GM19324 (cell line): ENCODE measurements at regions not wholly inside any gene's neighbourhood (a gene's known extent, or its start where the extent isn't known, plus 50 kb on each side); places are given as distances from the start of the nearest gene placed in this dataset.
"Not testable (repeated sequence)": the region's sequence is repeated elsewhere in the genome, so short reads cannot be mapped to it uniquely, and the experiment has no call there.

Experiments used
- ATAC-seq: cut with Tn5 transposase; IDR thresholded peaks from one replicate; pipeline ENCODE4 v1.9.1; 2021; ENCODE audit warnings: mild to moderate bottlenecking, moderate library complexity; ENCODE audit not compliant: unreplicated experiment, low FRiP score

GRCh38 chr9:1115370-1115769 lies 65.2 kb downstream of the DMRT2 start:
- no peak for ATAC-seq

GRCh38 chr9:1117439-1117838 lies 67.3 kb downstream of the DMRT2 start:
- ATAC-seq, result no peak

DNA sequence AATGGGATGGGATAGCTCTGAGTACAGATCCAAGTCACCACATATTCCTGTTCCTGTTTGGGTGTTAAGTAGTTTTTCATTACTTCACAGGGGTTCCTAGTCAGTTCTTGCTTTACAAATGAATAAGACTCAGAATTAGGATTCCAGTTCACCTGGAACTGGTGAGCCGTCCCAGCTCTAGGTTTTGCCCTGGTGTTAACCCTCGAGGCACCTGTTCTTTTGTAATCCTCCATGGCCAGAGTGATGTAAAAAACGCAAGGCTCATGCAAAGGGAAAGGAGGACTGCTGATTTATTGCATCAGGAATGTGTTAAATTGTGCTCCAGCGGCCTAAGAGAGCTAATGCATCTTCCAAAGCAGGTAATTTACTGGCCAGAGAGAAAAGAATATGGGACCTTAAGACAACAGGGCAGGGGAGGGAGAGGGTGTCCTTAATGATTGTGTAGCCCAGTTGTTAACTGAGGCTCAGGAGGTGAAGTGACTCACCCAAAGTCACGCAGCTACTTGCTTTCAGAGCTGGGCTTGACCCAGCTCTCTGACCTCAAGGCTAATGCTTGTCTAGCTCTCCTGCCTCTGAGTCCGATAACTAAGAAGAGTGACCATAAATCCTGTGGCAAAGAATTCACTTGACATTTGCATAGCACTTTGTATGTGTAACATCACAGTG lies 70.5 kb downstream of the DMRT2 start:
- ATAC-seq, result no peak

- no peak for ATAC-seq
These were observed 75.6 kb downstream of the DMRT2 start for GRCh38 chr9:1125741-1126140.

DNA sequence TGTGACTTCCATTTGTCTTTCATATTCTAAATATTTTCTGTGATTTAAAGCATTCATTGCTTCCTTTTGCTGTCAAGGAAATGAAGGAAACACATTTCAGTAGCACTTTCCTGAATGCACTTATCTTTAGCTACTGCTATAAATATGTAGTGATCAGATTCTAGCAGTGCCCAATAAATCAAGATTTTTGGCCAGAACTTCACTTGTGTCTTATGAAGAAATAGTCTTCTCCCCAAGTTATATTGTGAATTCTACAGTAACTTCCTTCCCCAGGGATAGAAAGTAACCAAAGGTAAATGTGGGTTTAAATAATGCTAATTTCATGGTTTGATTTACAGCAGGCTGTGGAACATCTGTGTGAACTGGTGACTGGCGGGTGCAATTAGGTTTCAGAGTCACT lies 77.9 kb downstream of the DMRT2 start:
- ATAC-seq, result no peak

DNA sequence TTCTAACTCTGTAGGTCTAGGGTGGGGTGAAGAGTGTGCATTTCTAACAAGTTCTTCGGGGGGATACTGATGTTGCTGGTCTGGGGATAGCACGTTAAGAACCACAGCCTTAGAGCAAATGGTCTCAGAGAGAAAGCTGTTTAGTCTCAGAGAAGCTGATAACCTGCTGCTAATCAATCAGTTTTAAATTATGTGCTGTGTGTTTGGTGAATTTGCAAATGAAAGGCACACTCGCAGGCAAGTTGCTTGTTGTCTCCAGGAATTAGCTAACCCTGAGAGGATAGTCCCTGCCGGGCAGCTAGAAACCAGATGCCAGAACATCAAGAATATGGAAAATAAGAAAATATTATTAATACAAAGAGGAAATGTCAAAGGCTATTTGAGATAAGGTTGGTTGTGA lies 79.2 kb downstream of the DMRT2 start:
- ATAC-seq, result no peak

- ATAC-seq, result no peak
These were observed 89.9 kb downstream of the DMRT2 start for GRCh38 chr9:1140057-1140456.

GRCh38 chr9:1151691-1152090 lies 101.5 kb downstream of the DMRT2 start:
- ATAC-seq, result no peak

- ATAC-seq, result no peak
These were observed 102.0 kb downstream of the DMRT2 start for GRCh38 chr9:1152171-1152570.

DNA sequence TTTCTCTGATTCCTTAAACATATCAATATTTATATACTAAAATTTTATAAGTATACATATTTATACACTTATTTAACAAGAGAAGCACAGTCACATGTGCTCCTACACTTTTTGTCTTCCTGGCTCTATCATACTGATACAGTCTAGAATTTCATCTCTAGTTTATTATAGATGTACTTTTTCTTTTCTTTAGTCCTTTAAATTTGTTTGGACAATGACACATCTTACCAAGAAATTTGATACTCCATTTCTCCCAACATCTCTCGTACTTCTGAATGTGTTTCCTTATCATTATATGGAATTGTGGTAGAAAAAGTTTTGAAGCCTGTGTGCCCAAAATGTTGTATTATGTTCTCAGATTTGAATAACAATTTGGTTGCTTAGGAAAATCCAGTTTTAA lies 104.6 kb downstream of the DMRT2 start:
- ATAC-seq, result no peak

DNA sequence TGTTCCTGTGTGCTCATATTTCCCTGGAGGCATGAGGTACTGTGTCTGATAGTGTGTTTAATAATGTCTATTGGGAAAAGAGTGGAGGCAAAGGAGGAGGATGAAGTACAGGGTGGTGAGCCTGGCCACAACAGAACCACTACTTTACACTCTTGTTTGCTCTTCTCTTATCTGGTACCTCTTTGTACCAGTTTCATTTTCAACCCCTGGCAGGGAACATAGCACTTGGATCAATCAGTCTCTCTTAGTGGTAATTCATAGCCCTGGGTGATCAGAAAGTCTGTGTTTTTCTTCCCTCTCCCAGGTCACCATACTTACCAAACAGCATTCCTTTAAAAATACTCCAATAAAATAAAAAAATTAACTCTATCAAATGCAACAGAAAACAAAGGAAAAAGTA lies 105.4 kb downstream of the DMRT2 start:
- ATAC-seq, result no peak

DNA sequence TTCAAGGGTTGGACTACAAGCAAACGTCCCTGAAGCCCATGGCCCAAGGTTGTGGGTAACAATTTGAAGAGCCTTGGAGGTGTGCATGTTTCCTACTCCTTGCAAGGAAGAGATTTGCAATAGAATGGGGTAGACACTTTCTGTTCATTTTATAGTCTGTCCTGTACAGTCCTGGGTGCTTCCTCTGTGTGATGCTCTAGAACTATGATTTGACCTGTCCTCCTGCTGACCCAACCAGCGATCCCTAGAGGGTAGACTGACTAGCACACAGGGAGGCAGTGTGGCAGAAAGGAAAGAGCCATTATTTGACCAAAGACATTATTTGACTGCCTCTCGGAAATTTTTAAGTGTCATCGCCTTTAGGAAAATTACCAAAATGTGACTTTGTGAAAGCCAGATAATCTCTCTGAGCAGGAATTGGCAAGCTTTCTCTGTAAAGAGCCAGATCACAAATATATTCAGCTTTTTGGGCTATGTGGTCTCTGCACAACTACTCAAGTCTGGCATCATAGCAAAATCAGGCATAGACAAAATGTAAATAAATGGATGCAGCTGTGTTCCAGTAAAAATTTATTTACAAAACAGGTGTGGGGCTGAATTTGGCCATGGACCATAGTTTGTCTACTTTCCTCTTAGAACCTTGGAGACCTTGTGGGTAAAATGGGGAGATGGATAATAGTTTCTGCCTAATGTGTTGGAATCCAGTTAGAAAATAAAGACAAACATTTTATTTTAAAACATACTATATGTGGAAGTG lies 106.8 kb downstream of the DMRT2 start:
- ATAC-seq, result no peak

DNA sequence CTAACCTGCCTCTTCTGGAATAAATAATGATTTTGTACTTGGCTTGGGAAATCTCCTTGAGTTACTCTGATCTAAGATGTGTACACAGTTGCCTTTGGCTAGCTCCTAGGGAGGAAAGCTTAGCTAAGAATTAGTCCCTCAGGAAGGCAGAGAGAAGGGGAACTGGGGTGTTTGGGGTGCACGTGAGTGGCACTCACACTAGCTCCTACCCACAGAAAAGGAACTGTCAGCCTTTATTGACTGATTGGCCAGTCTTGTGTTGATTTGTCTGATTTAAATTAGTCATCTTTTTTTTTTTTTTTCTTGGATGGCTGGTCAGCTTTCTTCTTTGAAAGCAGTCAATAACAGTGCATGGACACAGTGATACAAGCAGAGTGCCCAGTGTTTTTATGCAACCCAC lies 107.7 kb downstream of the DMRT2 start:
- no peak for ATAC-seq

GRCh38 chr9:1170918-1171317 lies 120.8 kb downstream of the DMRT2 start:
- ATAC-seq, result no peak

DNA sequence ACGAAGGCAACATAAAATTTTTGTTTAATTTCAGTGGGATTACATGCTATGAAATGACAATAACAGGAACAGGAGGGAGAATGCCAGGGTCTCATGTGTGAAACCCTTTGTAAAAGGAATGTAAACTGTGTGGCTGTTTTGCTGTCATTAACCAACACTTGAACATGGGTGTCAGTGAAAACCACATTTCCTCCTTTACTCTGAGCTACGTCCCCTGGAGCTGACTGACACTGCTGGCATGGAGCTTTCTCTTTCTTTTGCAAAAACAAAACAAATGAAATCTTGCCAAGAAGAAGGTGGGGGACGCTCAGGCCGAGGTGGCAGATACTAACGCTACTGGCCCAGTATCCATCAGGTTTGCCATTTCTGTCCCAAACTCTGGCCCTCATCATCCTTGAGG lies 121.4 kb downstream of the DMRT2 start:
- no peak for ATAC-seq

- ATAC-seq, result no peak
These were observed 123.1 kb downstream of the DMRT2 start for GRCh38 chr9:1173211-1173610.

- ATAC-seq, result no peak
These were observed 123.8 kb downstream of the DMRT2 start for GRCh38 chr9:1173993-1174392.

DNA sequence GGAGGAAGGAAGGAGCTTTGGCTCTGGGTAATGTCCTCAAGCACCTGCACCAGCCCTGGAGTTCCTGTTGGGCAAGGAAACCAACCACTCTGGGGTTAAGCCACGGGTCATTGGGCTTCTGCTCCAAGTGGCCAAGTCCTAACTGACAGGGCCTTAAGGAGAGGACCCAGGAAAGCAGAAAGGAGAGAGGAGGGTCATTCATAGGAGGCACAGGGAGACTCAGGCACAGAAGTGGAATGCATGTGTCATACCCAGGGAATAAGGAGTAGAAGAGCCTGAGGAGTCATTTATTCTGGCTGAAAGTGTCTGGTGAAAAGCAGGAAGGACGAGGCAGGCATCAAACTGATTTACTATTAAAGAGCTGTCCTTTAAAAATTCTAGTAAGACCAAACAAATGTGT lies 129.2 kb downstream of the DMRT2 start:
- no peak for ATAC-seq

GRCh38 chr9:1184146-1184545 lies 134.0 kb downstream of the DMRT2 start:
- no peak for ATAC-seq

DNA sequence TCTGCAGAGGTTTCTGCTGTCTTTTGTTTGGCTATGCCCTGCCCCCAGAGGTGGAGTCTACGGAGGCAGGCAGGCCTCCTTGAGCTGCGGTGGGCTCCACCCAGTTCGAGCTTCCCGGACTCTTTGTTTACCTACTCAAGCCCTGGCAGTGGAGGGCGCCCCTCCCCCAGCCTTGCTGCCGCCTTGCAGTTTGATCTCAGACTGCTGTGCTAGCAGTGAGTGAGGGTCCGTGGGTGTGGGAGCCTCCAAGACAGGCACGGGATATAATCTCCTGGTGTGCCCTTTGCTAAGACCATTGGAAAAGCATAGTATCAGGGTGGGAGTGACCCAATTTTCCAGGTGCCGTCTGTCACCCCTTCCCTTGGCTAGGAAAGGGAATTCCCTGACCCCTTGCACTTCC lies 137.0 kb downstream of the DMRT2 start:
- ATAC-seq, result not testable (repeated sequence)

- not testable (repeated sequence) for ATAC-seq
These were observed 145.5 kb downstream of the DMRT2 start for GRCh38 chr9:1195636-1196035.

GRCh38 chr9:1198085-1198484 lies 147.9 kb downstream of the DMRT2 start:
- ATAC-seq, result no peak
